ENCODE measurements at regions not wholly inside any gene's neighbourhood (a gene's known extent, or its start where the extent isn't known, plus 50 kb on each side); places are given as distances from the start of the nearest gene placed in this dataset.

- H3K27ac ChIP-seq (ENCODE audit: low read length), result no peak overlapping the region
- no CpG with 5 or more reads among the region's 4 CpGs for WGBS (ENCODE audit: insufficient coverage, insufficient read length)
Measured at GRCh38 chr4:90060039-90060438, 67.2 kb upstream of the CCSER1 start.

DNA sequence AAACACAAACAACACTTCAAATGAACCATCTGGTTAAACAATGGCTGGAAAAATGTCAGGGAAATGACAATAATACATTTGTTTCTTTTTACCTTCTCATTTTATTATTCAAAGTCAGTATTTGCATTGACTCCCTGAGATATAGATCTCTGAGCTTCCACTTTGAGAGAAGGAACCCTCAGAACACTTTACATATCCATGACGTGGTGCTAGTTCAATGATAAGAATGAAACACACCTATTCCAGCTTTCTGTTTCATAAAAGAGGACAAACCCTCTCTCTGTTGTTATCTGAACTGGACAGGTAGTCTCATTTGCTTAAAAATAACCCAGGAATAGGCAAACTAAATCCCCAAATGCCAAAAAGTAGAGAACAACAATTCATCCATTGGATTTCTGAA lies 65.3 kb upstream of the CCSER1 start:
- H3K9me3 ChIP-seq (ENCODE audit: control insufficient read depth, insufficient read depth, low read length), result no peaks in the 10 kb centered on the region
- no peaks in the 10 kb centered on the region for H3K36me3 ChIP-seq (ENCODE audit: control insufficient read depth, insufficient read depth, low read length)
- no CpG with 5 or more reads among the region's 1 CpG for WGBS (ENCODE audit: insufficient coverage, insufficient read length)
- H3K4me1 ChIP-seq (ENCODE audit: control insufficient read depth, insufficient read depth, low read length), result no peaks in the 10 kb centered on the region
- H3K27ac ChIP-seq (ENCODE audit: low read length), result no peak overlapping the region
- no peak overlapping the region for H3K4me3 ChIP-seq (ENCODE audit: low read length)
- DNase-seq (ENCODE audit: low read depth, low spot score), result no peak
- no peaks in the 10 kb centered on the region for H3K27me3 ChIP-seq (ENCODE audit: control insufficient read depth, insufficient read depth, low read length)

More at GRCh38 chr4:90060039-90060438, 67.2 kb upstream of the CCSER1 start:
- no peak overlapping the region for H3K4me3 ChIP-seq (ENCODE audit: low read length)
- no peaks in the 10 kb centered on the region for H3K27me3 ChIP-seq (ENCODE audit: control insufficient read depth, insufficient read depth, low read length)
- no peaks in the 10 kb centered on the region for H3K9me3 ChIP-seq (ENCODE audit: control insufficient read depth, insufficient read depth, low read length)
- DNase-seq (ENCODE audit: low read depth, low spot score), result no peak
- H3K4me1 ChIP-seq (ENCODE audit: control insufficient read depth, insufficient read depth, low read length), result no peaks in the 10 kb centered on the region
- H3K36me3 ChIP-seq (ENCODE audit: control insufficient read depth, insufficient read depth, low read length), result no peaks in the 10 kb centered on the region

DNA sequence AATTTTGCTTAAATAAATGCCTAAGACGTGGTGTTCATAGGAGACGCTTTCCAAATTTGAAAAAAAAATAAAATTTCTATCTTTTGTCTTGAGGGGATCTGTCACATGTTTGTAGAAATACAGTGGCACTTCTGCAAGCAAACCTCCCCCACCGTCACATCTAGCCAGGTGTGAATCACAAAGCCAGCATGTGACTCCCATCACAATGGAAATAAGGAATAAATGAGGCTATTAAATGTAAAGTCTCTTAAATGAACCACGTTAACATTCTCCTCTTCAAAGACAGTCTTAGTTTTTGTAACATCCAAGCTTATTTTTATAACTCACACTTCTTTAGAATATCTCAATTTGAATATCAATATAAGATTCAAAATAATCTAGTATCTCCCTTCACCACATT lies 63.0 kb upstream of the CCSER1 start:
- no peaks in the 10 kb centered on the region for H3K27me3 ChIP-seq (ENCODE audit: control insufficient read depth, insufficient read depth, low read length)
- no peak for DNase-seq (ENCODE audit: low read depth, low spot score)
- H3K27ac ChIP-seq (ENCODE audit: low read length), result no peak overlapping the region
- H3K4me1 ChIP-seq (ENCODE audit: control insufficient read depth, insufficient read depth, low read length), result no peaks in the 10 kb centered on the region
- no peaks in the 10 kb centered on the region for H3K36me3 ChIP-seq (ENCODE audit: control insufficient read depth, insufficient read depth, low read length)
- H3K4me3 ChIP-seq (ENCODE audit: low read length), result no peak overlapping the region
- WGBS (ENCODE audit: insufficient coverage, insufficient read length), result no CpG with 5 or more reads among the region's 4 CpGs
- H3K9me3 ChIP-seq (ENCODE audit: control insufficient read depth, insufficient read depth, low read length), result no peaks in the 10 kb centered on the region

- Histone ChIP-seq H3K27me3 (ENCODE audit: control insufficient read depth, insufficient read depth, low read length) (no peaks in the 10 kb centered on the region), H3K4me3 (ENCODE audit: low read length) (no peak overlapping the region), H3K36me3 (ENCODE audit: control insufficient read depth, insufficient read depth, low read length) (no peaks in the 10 kb centered on the region), H3K9me3 (ENCODE audit: control insufficient read depth, insufficient read depth, low read length) (no peaks in the 10 kb centered on the region), H3K27ac (ENCODE audit: low read length) (no peak overlapping the region), H3K4me1 (ENCODE audit: control insufficient read depth, insufficient read depth, low read length) (no peaks in the 10 kb centered on the region)
- no CpG with 5 or more reads among the region's 1 CpG for WGBS (ENCODE audit: insufficient coverage, insufficient read length)
- no peak for DNase-seq (ENCODE audit: low read depth, low spot score)
Measured at GRCh38 chr4:90069151-90069550, 58.0 kb upstream of the CCSER1 start.

GRCh38 chr4:90071289-90072235 lies 55.6 kb upstream of the CCSER1 start:
- no CpG with 5 or more reads among the region's 11 CpGs for WGBS (ENCODE audit: insufficient coverage, insufficient read length)
- no peaks in the 10 kb centered on the region for H3K27me3 ChIP-seq (ENCODE audit: control insufficient read depth, insufficient read depth, low read length)
- no peaks in the 10 kb centered on the region for H3K9me3 ChIP-seq (ENCODE audit: control insufficient read depth, insufficient read depth, low read length)
- no peaks in the 10 kb centered on the region for H3K36me3 ChIP-seq (ENCODE audit: control insufficient read depth, insufficient read depth, low read length)
- H3K27ac ChIP-seq (ENCODE audit: low read length), result no peak overlapping the region
- no peaks in the 10 kb centered on the region for H3K4me1 ChIP-seq (ENCODE audit: control insufficient read depth, insufficient read depth, low read length)
- no peak overlapping the region for H3K4me3 ChIP-seq (ENCODE audit: low read length)
- no peak for DNase-seq (ENCODE audit: low read depth, low spot score)

DNA sequence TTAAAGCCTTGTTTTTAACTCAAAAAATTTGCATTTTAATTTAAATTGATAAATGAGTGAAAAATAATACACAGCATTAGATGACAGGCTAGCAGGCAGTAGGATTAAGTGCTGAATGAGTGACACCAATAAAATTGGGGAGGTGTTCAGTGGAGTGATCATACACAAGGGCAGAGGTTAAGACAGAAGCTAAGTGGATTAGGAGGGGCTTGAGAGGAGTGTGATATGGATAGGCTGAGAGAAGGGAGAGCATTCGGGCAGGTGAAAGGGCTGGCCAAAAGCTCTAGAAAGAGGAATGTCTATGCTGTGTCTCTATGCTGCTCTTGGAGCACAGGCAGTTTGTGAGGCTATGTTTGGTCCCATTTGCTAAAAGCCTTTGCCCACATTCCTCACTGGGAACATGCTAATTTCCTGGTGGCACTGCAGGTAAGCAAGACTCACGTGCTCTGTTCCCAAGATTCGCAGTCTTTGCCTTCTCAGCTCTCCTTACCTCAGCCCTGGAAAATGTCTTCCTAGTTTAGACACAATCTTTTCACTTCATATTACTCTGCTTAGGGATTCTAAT lies 52.8 kb upstream of the CCSER1 start:
- peak; percentile 20 for DNase-seq (ENCODE audit: low read depth, low spot score)
- WGBS (ENCODE audit: insufficient coverage, insufficient read length), result no CpG with 5 or more reads among the region's 3 CpGs
- Histone ChIP-seq H3K9me3 (ENCODE audit: control insufficient read depth, insufficient read depth, low read length) (no peaks in the 10 kb centered on the region), H3K4me3 (ENCODE audit: low read length) (no peak overlapping the region), H3K27ac (ENCODE audit: low read length) (no peak overlapping the region), H3K4me1 (ENCODE audit: control insufficient read depth, insufficient read depth, low read length) (no peaks in the 10 kb centered on the region), H3K27me3 (ENCODE audit: control insufficient read depth, insufficient read depth, low read length) (no peaks in the 10 kb centered on the region), H3K36me3 (ENCODE audit: control insufficient read depth, insufficient read depth, low read length) (no peaks in the 10 kb centered on the region)

Measured in iPS DF 6.9 (cell line).